ENCODE measurements at regions not wholly inside any gene's neighbourhood (a gene's known extent, or its start where the extent isn't known, plus 50 kb on each side); places are given as distances from the start of the nearest gene placed in this dataset.

DNA sequence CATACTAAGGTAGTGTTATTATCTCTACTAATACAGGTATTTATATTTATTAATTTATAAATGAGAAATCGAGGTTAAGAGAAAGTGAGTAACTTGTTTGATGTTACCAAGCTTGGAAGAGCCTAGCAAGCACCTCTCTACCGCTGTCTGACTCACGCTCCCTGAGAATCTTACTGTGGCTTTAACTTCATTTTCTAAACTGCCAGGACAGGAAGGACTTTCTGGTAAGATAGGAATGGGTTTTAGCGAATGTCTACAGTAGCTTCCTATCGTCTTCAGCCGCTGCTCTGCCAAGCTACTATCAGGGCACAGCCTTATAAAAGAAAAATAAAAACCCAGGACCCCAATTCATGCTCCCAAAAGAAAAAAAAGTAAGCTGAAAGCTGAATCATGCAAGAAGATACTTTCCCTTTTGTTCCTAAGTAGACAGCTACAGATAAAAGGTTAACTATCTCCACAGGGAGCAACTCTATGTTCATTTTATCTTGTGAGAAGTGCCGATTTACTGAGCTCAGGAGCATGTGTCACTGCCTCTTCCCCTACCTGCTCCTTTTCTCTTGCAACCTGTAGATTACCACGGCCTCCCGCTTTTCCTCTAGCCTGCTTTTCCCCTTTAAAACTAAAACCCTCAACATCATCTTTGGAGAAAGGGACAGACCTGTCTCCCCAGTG lies 60.2 kb downstream of the THNSL1 start:
- no peaks in the 10 kb centered on the region for H3K27me3 ChIP-seq (replicated peaks; ENCODE audit: insufficient read depth)
- ATAC-seq (ENCODE audit: insufficient number of reproducible peaks, low FRiP score, low read depth) (no peak), DNase-seq (ENCODE audit: low spot score) (no peak)
- H3K36me3 ChIP-seq = no peaks in the 10 kb centered on the region
- peaks cover 2 to 14% of the 10 kb centered on the region in 2 donors for H3K4me1 ChIP-seq (ENCODE audit: control insufficient read depth in 1 of 2, low read depth in 2 of 2)
- H3K27ac ChIP-seq = no peak overlapping the region
- TF ChIP-seq, protein P1, sequence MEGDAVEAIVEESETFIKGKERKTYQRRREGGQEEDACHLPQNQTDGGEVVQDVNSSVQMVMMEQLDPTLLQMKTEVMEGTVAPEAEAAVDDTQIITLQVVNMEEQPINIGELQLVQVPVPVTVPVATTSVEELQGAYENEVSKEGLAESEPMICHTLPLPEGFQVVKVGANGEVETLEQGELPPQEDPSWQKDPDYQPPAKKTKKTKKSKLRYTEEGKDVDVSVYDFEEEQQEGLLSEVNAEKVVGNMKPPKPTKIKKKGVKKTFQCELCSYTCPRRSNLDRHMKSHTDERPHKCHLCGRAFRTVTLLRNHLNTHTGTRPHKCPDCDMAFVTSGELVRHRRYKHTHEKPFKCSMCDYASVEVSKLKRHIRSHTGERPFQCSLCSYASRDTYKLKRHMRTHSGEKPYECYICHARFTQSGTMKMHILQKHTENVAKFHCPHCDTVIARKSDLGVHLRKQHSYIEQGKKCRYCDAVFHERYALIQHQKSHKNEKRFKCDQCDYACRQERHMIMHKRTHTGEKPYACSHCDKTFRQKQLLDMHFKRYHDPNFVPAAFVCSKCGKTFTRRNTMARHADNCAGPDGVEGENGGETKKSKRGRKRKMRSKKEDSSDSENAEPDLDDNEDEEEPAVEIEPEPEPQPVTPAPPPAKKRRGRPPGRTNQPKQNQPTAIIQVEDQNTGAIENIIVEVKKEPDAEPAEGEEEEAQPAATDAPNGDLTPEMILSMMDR (IDR thresholded peaks at IDR 0.05) = no peak
- no peaks in the 10 kb centered on the region for H3K9me3 ChIP-seq
- no peak overlapping the region for H3K4me3 ChIP-seq

DNA sequence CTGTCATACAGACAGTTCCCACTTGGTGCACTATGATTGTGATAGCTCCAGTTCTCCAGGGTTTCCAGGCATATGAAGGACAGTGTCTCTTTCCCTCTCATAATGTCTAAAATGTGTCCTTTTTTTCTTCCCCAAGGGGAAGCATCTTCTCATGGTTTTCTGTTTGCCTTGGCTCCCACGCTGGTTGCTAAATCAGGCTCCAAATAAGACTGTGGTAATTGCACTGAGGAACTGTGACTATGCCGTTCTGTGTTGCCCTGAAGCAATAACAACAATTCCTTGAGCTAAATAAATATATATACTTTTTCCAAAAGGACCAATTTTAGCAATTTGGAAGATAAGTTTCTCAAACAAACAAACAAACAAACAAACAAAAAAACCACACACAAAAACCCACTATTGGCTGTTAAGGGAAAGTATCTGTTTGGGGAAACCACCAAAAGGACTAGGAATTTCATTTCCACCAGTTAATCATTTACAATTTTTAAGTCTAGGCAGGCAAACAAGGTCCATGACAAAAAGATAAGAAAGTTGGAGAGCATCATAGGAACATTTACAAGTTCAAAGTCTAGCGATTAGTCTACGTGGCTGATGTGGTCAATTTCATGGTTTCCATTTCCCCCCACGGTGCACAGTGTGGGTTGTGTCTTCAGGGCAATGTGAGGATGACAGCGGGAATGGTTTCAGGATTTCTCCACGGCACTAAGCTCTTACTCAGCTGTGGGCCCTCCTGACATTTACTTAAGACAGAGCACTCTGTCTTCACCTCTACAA lies 62.4 kb downstream of the THNSL1 start:
- Histone ChIP-seq H3K27me3 (replicated peaks; ENCODE audit: insufficient read depth) (no peaks in the 10 kb centered on the region), H3K27ac (no peak overlapping the region), H3K4me3 (no peak overlapping the region), H3K36me3 (no peaks in the 10 kb centered on the region), H3K9me3 (no peaks in the 10 kb centered on the region), H3K4me1 (ENCODE audit: control insufficient read depth in 1 of 2, low read depth in 2 of 2) (peaks cover 15 to 28% of the 10 kb centered on the region in 2 donors)
- ATAC-seq (ENCODE audit: insufficient number of reproducible peaks, low FRiP score, low read depth) (no peak), DNase-seq (ENCODE audit: low spot score) (no peak)
- TF ChIP-seq, protein P1 (IDR thresholded peaks at IDR 0.05) = no peak

DNA sequence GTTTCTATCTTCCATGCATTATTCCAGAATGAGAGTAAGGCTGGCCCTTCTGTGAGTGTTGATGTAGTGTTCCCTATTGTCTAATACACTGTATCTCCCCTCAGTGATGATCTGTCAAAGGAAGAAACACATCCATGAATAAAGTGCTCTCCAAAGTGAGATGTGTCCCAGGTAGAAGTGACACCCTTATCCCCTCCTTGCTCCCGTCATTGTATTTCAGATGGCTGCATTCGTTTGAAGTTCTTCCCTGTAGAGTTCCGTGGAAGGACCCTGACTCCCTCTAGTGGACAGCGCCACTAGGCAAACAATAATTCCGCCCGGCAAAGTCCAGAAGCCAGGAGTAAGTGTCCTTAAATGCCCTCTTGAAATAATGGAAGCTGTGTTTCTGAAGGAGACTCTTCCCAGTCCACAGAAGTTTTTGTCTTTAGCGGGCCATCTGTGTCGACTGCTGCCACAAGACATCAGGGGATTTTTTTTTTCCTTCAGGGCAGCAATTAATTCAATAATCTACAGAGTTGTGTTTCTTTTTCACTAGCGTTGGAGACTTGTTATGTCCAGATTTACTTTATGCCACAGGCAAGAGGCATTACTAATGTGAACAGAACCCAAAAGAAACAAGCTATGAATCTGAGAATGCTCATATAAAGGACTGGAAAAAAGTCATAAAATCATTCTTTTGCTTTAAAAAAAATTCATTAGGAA lies 64.6 kb downstream of the THNSL1 start:
- ATAC-seq (ENCODE audit: insufficient number of reproducible peaks, low FRiP score, low read depth) = peak; percentile 99

DNA sequence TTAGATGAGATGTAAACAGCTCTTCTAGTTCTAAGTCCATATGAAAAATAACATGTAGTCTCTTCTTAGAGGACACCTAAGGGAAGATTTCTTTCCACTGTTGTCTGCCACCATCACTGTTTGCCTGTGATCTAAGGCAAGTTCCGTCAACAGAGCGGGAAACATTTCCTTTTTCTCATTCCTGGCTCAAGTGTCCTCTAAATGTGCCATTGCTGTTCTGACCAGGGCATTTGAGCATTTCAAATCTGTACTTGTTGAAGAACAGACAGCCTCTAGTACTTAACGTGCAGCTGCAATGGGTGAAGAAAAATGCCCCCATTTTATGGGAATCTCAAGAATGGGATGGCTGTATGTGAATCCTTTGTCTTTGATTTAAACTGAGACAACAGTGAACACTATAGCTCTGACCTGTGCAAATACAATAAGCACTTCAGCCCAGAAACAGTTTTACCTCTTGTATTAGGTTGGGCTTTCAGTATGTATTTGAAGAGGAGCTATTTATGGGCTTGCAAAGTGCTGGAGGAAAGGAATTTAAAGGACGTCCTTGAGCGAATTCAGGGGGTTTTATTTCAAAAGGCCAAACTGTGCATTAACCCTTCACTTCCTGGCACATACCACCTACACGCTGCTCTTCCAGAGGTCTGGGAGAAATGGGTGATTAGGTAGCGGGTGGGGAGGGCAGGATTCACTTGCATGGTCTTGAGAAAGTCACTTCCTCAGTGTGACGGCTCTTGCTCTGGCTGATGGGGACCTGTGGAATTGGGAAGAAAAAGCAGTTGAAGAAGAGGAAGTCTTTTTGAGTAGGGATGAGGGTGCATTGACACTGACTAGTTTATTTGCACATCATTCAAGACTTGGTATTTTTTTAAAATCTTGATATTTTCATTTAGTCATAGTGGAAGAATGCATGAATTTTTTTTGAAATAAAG lies 66.1 kb downstream of the THNSL1 start:
- DNase-seq (ENCODE audit: low spot score) (no peak), ATAC-seq (ENCODE audit: insufficient number of reproducible peaks, low FRiP score, low read depth) (no peak)
- H3K36me3 ChIP-seq = no peaks in the 10 kb centered on the region
- no peak overlapping the region for H3K4me3 ChIP-seq
- H3K27ac ChIP-seq = peak overlapping the region; percentile 38 to 74
- no peaks in the 10 kb centered on the region for H3K27me3 ChIP-seq (replicated peaks; ENCODE audit: insufficient read depth)
- TF ChIP-seq, protein P1 (IDR thresholded peaks at IDR 0.05) = no peak
- peaks cover 15 to 28% of the 10 kb centered on the region in 2 donors for H3K4me1 ChIP-seq (ENCODE audit: control insufficient read depth in 1 of 2, low read depth in 2 of 2)
- H3K9me3 ChIP-seq = no peaks in the 10 kb centered on the region

More for the DNA sequence above, 64.6 kb downstream of the THNSL1 start:
- Histone ChIP-seq H3K4me1 (ENCODE audit: control insufficient read depth in 1 of 2, low read depth in 2 of 2) (peaks cover 15 to 28% of the 10 kb centered on the region in 2 donors), H3K27me3 (replicated peaks; ENCODE audit: insufficient read depth) (no peaks in the 10 kb centered on the region), H3K36me3 (no peaks in the 10 kb centered on the region), H3K9me3 (no peaks in the 10 kb centered on the region), H3K4me3 (peak overlapping the region; percentile 55), H3K27ac (peak overlapping the region; percentile 64 to 74)
- peak; percentile 47 for DNase-seq (ENCODE audit: low spot score)
- TF ChIP-seq, protein P1 (IDR thresholded peaks at IDR 0.05) = peak; percentile 88
